SK-N-SH treated with all-trans-retinoic acid at 6 μM for 48 hours (cell line): ENCODE measurements at regions not wholly inside any gene's neighbourhood (a gene's known extent, or its start where the extent isn't known, plus 50 kb on each side); places are given as distances from the start of the nearest gene placed in this dataset.

Source experiments
- ARNTL ChIP-seq: fragments of 450-650 bp; formaldehyde crosslinking; IDR thresholded peaks from 2 replicates; pipeline ENCODE4 v1.5.0; 2020; ENCODE audit warnings: low read depth, mild to moderate bottlenecking, moderate library complexity, borderline replicate concordance
- BACH2 ChIP-seq: fragments of 250-450 bp; sonication (Bioruptor Pico); IDR thresholded peaks from 2 replicates; pipeline ENCODE4 v1.9.0; 2021; ENCODE audit warnings: mild to moderate bottlenecking, borderline replicate concordance
- GLIS3 ChIP-seq: fragments of 250-450 bp; sonication (Bioruptor Pico); IDR thresholded peaks from 2 replicates; pipeline ENCODE4 v1.5.0; 2020; ENCODE audit warnings: mild to moderate bottlenecking, moderate library complexity
- ISL1 ChIP-seq: fragments of 250-450 bp; sonication (Bioruptor Pico); IDR thresholded peaks from 2 replicates; pipeline ENCODE4 v2.1.2; 2022; ENCODE audit warnings: mild to moderate bottlenecking, moderate library complexity
- OSR1 ChIP-seq: fragments of 250-450 bp; sonication (Bioruptor Pico); IDR thresholded peaks from 2 replicates; pipeline ENCODE4 v1.8.0; 2022; ENCODE audit warnings: moderate library complexity, mild to moderate bottlenecking, inconsistent platforms
- PATZ1 ChIP-seq: fragments of 250-450 bp; sonication (Bioruptor Pico); IDR thresholded peaks from 2 replicates; pipeline ENCODE4 v1.8.0; 2020; ENCODE audit warnings: mild to moderate bottlenecking, moderate library complexity, borderline replicate concordance
- POU6F1 ChIP-seq: fragments of 250-450 bp; sonication (Bioruptor Pico); IDR thresholded peaks from 2 replicates; pipeline ENCODE4 v1.8.0; 2021; ENCODE audit warnings: low read depth, mild to moderate bottlenecking, moderate library complexity, borderline replicate concordance
- RARB ChIP-seq: fragments of 250-450 bp; sonication (Bioruptor Pico); IDR thresholded peaks from 2 replicates; pipeline ENCODE4 v1.8.0; 2021; ENCODE audit warnings: mild to moderate bottlenecking, moderate library complexity
- TCF4 ChIP-seq: fragments of 250-450 bp; sonication (Bioruptor Pico); IDR thresholded peaks from 2 replicates; pipeline ENCODE4 v1.8.0; 2021; ENCODE audit warnings: mild to moderate bottlenecking, moderate library complexity, borderline replicate concordance
- TOX ChIP-seq: fragments of 250-450 bp; sonication (Bioruptor Pico); IDR thresholded peaks from 2 replicates; pipeline ENCODE4 v1.8.0; 2021; ENCODE audit warnings: mild to moderate bottlenecking, moderate library complexity, borderline replicate concordance
- ZFP3 ChIP-seq: fragments of 250-450 bp; sonication (Bioruptor Pico); IDR thresholded peaks from 2 replicates; pipeline ENCODE4 v1.5.0; 2020; ENCODE audit warnings: mild to moderate bottlenecking, moderate library complexity
- ZFP30 ChIP-seq: fragments of 450-650 bp; formaldehyde crosslinking; IDR thresholded peaks from 2 replicates; pipeline ENCODE4 v1.5.0; 2022; ENCODE audit warnings: mild to moderate bottlenecking, moderate library complexity
- ZNF565 ChIP-seq: fragments of 450-650 bp; formaldehyde crosslinking; conservative IDR thresholded peaks from 2 replicates; pipeline ENCODE4 v1.5.0; 2020; ENCODE audit warnings: low read depth, mild to moderate bottlenecking, moderate library complexity
- ZNF8 ChIP-seq: fragments of 450-650 bp; formaldehyde crosslinking; IDR thresholded peaks from 2 replicates; pipeline ENCODE4 v1.5.0; 2020; ENCODE audit warnings: mild to moderate bottlenecking, moderate library complexity

- TF ChIP-seq RARB (CRISPR knock-in tag) (no peak), ZNF565 (no peak), ISL1 (CRISPR knock-in tag) (no peak), BACH2 (no peak), ARNTL (CRISPR knock-in tag) (no peak), GLIS3 (CRISPR knock-in tag) (no peak), PATZ1 (no peak), ZFP30 (no peak), OSR1 (CRISPR knock-in tag) (no peak), TOX (CRISPR knock-in tag) (no peak), ZNF8 (CRISPR knock-in tag) (no peak), ZFP3 (CRISPR knock-in tag) (no peak), POU6F1 (CRISPR knock-in tag) (no peak), TCF4 (no peak)
Observed at GRCh38 chr12:103250487-103250886, 245.3 kb downstream of the C12orf42 start.
